ENCODE measurements at regions not wholly inside any gene's neighbourhood (a gene's known extent, or its start where the extent isn't known, plus 50 kb on each side); places are given as distances from the start of the nearest gene placed in this dataset.

GRCh38 chr2:239855863-239856587 is 169.1 kb downstream of the NDUFA10 start:
- TF ChIP-seq CTCF (IDR thresholded peaks at IDR 0.05), result no peak
- no peak for TF ChIP-seq POLR2AphosphoS5 (IDR thresholded peaks at IDR 0.05)
- TF ChIP-seq POLR2A (IDR thresholded peaks at IDR 0.05), result no peak
